SK-N-SH treated with all-trans-retinoic acid at 6 μM for 48 hours (cell line): ENCODE measurements at regions not wholly inside any gene's neighbourhood (a gene's known extent, or its start where the extent isn't known, plus 50 kb on each side); places are given as distances from the start of the nearest gene placed in this dataset.
"Not testable (repeated sequence)": the region's sequence is repeated elsewhere in the genome, so short reads cannot be mapped to it uniquely, and the experiment has no call there.

Experiments used
- ATAC-seq: fragments of 200-7000 bp; cut with Tn5 transposase; 3 replicates; pipeline ENCODE4 v1.9.1; 2020; ENCODE audit warnings: mild to moderate bottlenecking, moderate library complexity
- ARNTL ChIP-seq: fragments of 450-650 bp; formaldehyde crosslinking; IDR thresholded peaks from 2 replicates; pipeline ENCODE4 v1.5.0; 2020; ENCODE audit warnings: low read depth, mild to moderate bottlenecking, moderate library complexity, borderline replicate concordance
- BACH2 ChIP-seq: fragments of 250-450 bp; sonication (Bioruptor Pico); IDR thresholded peaks from 2 replicates; pipeline ENCODE4 v1.9.0; 2021; ENCODE audit warnings: mild to moderate bottlenecking, borderline replicate concordance
- CSDC2 ChIP-seq: fragments of 250-450 bp; sonication (Bioruptor Pico); IDR thresholded peaks from 2 replicates; pipeline ENCODE4 v1.5.0; 2020; ENCODE audit warnings: mild to moderate bottlenecking, moderate library complexity
- ESRRG ChIP-seq: fragments of 250-450 bp; sonication (Bioruptor Pico); IDR thresholded peaks from 2 replicates; pipeline ENCODE4 v1.6.1; 2021; ENCODE audit warnings: mild to moderate bottlenecking
- GLIS3 ChIP-seq: fragments of 250-450 bp; sonication (Bioruptor Pico); IDR thresholded peaks from 2 replicates; pipeline ENCODE4 v1.5.0; 2020; ENCODE audit warnings: mild to moderate bottlenecking, moderate library complexity
- ISL1 ChIP-seq: fragments of 250-450 bp; sonication (Bioruptor Pico); IDR thresholded peaks from 2 replicates; pipeline ENCODE4 v2.1.2; 2022; ENCODE audit warnings: mild to moderate bottlenecking, moderate library complexity
- OSR1 ChIP-seq: fragments of 250-450 bp; sonication (Bioruptor Pico); IDR thresholded peaks from 2 replicates; pipeline ENCODE4 v1.8.0; 2022; ENCODE audit warnings: moderate library complexity, mild to moderate bottlenecking, inconsistent platforms
- PPARA ChIP-seq: fragments of 250-450 bp; sonication (Bioruptor Pico); IDR thresholded peaks from 2 replicates; pipeline ENCODE4 v1.5.0; 2020; ENCODE audit warnings: mild to moderate bottlenecking, borderline replicate concordance
- RARB ChIP-seq: fragments of 250-450 bp; sonication (Bioruptor Pico); IDR thresholded peaks from 2 replicates; pipeline ENCODE4 v1.8.0; 2021; ENCODE audit warnings: mild to moderate bottlenecking, moderate library complexity
- TOX ChIP-seq: fragments of 250-450 bp; sonication (Bioruptor Pico); IDR thresholded peaks from 2 replicates; pipeline ENCODE4 v1.8.0; 2021; ENCODE audit warnings: mild to moderate bottlenecking, moderate library complexity, borderline replicate concordance
- ZC3H10 ChIP-seq: fragments of 250-450 bp; sonication (Bioruptor Pico); IDR thresholded peaks from 2 replicates; pipeline ENCODE4 v1.5.1; 2021; ENCODE audit warnings: mild to moderate bottlenecking, moderate library complexity
- ZFP3 ChIP-seq: fragments of 250-450 bp; sonication (Bioruptor Pico); IDR thresholded peaks from 2 replicates; pipeline ENCODE4 v1.5.0; 2020; ENCODE audit warnings: mild to moderate bottlenecking, moderate library complexity
- ZFP30 ChIP-seq: fragments of 450-650 bp; formaldehyde crosslinking; IDR thresholded peaks from 2 replicates; pipeline ENCODE4 v1.5.0; 2022; ENCODE audit warnings: mild to moderate bottlenecking, moderate library complexity
- ZNF565 ChIP-seq: fragments of 450-650 bp; formaldehyde crosslinking; conservative IDR thresholded peaks from 2 replicates; pipeline ENCODE4 v1.5.0; 2020; ENCODE audit warnings: low read depth, mild to moderate bottlenecking, moderate library complexity
- ZNF70 ChIP-seq: fragments of 450-650 bp; formaldehyde crosslinking; IDR thresholded peaks from 2 replicates; pipeline ENCODE4 v1.5.0; 2020; ENCODE audit warnings: mild to moderate bottlenecking, moderate library complexity
- ZNF8 ChIP-seq: fragments of 450-650 bp; formaldehyde crosslinking; IDR thresholded peaks from 2 replicates; pipeline ENCODE4 v1.5.0; 2020; ENCODE audit warnings: mild to moderate bottlenecking, moderate library complexity
- TF ChIP-seq, protein P1 (sequence below): fragments of 250-450 bp; sonication (Bioruptor Pico); IDR thresholded peaks from 2 replicates; pipeline ENCODE4 v1.8.0; 2020; ENCODE audit warnings: mild to moderate bottlenecking, moderate library complexity, borderline replicate concordance
- TF ChIP-seq, protein P2 (sequence below): fragments of 250-450 bp; sonication (Bioruptor Pico); IDR thresholded peaks from 2 replicates; pipeline ENCODE4 v1.5.1; 2021; ENCODE audit warnings: mild to moderate bottlenecking, moderate library complexity
- TF ChIP-seq, protein P3 (sequence below): fragments of 250-450 bp; sonication (Bioruptor Pico); IDR thresholded peaks from 2 replicates; pipeline ENCODE4 v1.5.0; 2020; ENCODE audit warnings: mild to moderate bottlenecking, moderate library complexity
- TF ChIP-seq, protein P4 (sequence below): fragments of 250-450 bp; sonication (Bioruptor Pico); IDR thresholded peaks from 2 replicates; pipeline ENCODE4 v1.8.0; 2021; ENCODE audit warnings: low read depth, mild to moderate bottlenecking, moderate library complexity, borderline replicate concordance
- TF ChIP-seq, protein P5 (sequence below): fragments of 250-450 bp; sonication (Bioruptor Pico); IDR thresholded peaks from 2 replicates; pipeline ENCODE4 v1.5.1; 2020; ENCODE audit warnings: low read depth, mild to moderate bottlenecking, moderate library complexity

DNA sequence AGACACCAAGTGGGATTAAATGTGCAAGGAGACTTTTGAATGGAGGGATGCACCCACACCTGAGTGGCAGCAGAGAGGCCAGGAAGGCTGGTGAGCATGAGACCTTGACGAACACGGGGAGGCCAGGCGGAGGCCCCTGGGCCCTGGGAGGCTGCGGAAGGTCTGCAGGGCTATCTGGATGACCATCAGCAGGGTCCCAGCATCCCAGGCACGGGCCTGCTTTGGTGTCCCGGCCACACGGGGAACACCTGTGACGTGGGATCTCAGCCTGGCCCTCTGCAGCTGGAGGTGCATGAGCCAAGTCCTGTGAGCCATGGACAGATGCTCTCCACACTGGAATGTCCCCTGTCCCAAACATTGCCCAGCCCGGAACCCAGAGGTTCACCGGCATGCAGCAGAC lies 174.0 kb upstream of the FOXD4L5 start (continued):
- TF ChIP-seq, protein P1, sequence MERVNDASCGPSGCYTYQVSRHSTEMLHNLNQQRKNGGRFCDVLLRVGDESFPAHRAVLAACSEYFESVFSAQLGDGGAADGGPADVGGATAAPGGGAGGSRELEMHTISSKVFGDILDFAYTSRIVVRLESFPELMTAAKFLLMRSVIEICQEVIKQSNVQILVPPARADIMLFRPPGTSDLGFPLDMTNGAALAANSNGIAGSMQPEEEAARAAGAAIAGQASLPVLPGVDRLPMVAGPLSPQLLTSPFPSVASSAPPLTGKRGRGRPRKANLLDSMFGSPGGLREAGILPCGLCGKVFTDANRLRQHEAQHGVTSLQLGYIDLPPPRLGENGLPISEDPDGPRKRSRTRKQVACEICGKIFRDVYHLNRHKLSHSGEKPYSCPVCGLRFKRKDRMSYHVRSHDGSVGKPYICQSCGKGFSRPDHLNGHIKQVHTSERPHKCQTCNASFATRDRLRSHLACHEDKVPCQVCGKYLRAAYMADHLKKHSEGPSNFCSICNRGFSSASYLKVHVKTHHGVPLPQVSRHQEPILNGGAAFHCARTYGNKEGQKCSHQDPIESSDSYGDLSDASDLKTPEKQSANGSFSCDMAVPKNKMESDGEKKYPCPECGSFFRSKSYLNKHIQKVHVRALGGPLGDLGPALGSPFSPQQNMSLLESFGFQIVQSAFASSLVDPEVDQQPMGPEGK: no peak
- TF ChIP-seq BACH2: no peak
- no peak for TF ChIP-seq ZFP30 (CRISPR knock-in tag)
- no peak for TF ChIP-seq RARB (CRISPR knock-in tag)
- no peak for TF ChIP-seq ESRRG (CRISPR knock-in tag)
- no peak for TF ChIP-seq TOX (CRISPR knock-in tag)
- no peak for TF ChIP-seq ZC3H10
- TF ChIP-seq PPARA (CRISPR knock-in tag): no peak
- TF ChIP-seq ZNF8 (CRISPR knock-in tag): no peak
- no peak for TF ChIP-seq OSR1 (CRISPR knock-in tag)
- no peak for TF ChIP-seq ZNF565 (CRISPR knock-in tag)
- TF ChIP-seq, protein P2, sequence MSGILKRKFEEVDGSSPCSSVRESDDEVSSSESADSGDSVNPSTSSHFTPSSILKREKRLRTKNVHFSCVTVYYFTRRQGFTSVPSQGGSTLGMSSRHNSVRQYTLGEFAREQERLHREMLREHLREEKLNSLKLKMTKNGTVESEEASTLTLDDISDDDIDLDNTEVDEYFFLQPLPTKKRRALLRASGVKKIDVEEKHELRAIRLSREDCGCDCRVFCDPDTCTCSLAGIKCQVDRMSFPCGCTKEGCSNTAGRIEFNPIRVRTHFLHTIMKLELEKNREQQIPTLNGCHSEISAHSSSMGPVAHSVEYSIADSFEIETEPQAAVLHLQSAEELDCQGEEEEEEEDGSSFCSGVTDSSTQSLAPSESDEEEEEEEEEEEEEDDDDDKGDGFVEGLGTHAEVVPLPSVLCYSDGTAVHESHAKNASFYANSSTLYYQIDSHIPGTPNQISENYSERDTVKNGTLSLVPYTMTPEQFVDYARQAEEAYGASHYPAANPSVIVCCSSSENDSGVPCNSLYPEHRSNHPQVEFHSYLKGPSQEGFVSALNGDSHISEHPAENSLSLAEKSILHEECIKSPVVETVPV (CRISPR knock-in tag): no peak

DNA sequence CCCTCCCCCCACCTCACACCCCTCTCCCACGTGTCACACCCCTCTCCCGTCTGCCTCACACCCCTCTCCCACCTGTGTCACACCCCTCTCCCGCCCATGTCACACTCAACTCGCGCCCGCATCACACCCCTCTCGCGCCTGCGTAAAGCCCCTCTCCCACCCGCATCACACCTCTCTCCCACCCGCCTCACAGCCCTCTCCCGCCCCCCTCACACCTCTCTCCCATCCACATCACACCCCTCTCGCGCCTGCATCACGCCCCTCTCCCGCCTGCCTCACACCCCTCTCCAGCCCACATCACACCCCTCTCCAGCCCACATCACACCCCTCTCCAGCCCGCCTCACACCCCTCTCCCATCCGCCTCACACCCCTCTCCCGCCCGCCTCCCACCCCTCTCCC lies 173.5 kb upstream of the FOXD4L5 start:
- ATAC-seq: no peak

DNA sequence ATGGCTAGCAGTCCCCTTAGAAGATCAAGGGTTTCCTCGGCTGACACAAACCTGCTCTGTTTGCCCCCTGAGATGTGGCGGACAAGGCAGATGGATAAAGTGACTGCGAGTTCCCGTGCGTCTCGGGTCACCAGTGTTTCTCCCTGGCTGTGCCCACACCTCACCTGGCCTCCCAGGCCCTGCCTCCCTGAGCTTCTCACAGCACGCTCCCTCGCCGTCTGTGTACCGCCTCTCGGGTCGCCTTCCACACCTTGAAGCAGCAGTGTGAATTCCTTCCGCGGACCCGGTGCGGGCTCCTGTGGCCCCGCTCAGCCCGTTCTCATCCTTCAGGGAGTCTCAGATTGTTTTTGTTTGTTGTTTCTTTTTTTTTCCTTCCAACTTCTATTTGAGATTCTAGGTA lies 172.0 kb upstream of the FOXD4L5 start:
- not testable (repeated sequence) for ATAC-seq

More for the DNA sequence above, 173.5 kb upstream of the FOXD4L5 start:
- TF ChIP-seq BACH2 (no peak), OSR1 (CRISPR knock-in tag) (no peak), ARNTL (CRISPR knock-in tag) (no peak), TOX (CRISPR knock-in tag) (no peak), ZNF70 (CRISPR knock-in tag) (no peak), ZFP3 (CRISPR knock-in tag) (no peak), ZNF565 (CRISPR knock-in tag) (no peak), PPARA (CRISPR knock-in tag) (no peak), ISL1 (CRISPR knock-in tag) (no peak), ZNF8 (CRISPR knock-in tag) (no peak), CSDC2 (CRISPR knock-in tag) (no peak), GLIS3 (CRISPR knock-in tag) (no peak), ZC3H10 (no peak), ZFP30 (CRISPR knock-in tag) (no peak)
- TF ChIP-seq, protein P3, sequence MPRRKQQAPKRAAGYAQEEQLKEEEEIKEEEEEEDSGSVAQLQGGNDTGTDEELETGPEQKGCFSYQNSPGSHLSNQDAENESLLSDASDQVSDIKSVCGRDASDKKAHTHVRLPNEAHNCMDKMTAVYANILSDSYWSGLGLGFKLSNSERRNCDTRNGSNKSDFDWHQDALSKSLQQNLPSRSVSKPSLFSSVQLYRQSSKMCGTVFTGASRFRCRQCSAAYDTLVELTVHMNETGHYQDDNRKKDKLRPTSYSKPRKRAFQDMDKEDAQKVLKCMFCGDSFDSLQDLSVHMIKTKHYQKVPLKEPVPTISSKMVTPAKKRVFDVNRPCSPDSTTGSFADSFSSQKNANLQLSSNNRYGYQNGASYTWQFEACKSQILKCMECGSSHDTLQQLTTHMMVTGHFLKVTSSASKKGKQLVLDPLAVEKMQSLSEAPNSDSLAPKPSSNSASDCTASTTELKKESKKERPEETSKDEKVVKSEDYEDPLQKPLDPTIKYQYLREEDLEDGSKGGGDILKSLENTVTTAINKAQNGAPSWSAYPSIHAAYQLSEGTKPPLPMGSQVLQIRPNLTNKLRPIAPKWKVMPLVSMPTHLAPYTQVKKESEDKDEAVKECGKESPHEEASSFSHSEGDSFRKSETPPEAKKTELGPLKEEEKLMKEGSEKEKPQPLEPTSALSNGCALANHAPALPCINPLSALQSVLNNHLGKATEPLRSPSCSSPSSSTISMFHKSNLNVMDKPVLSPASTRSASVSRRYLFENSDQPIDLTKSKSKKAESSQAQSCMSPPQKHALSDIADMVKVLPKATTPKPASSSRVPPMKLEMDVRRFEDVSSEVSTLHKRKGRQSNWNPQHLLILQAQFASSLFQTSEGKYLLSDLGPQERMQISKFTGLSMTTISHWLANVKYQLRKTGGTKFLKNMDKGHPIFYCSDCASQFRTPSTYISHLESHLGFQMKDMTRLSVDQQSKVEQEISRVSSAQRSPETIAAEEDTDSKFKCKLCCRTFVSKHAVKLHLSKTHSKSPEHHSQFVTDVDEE: no peak
- TF ChIP-seq, protein P4, sequence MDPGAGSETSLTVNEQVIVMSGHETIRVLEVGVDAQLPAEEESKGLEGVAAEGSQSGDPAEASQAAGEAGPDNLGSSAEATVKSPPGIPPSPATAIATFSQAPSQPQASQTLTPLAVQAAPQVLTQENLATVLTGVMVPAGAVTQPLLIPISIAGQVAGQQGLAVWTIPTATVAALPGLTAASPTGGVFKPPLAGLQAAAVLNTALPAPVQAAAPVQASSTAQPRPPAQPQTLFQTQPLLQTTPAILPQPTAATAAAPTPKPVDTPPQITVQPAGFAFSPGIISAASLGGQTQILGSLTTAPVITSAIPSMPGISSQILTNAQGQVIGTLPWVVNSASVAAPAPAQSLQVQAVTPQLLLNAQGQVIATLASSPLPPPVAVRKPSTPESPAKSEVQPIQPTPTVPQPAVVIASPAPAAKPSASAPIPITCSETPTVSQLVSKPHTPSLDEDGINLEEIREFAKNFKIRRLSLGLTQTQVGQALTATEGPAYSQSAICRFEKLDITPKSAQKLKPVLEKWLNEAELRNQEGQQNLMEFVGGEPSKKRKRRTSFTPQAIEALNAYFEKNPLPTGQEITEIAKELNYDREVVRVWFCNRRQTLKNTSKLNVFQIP (CRISPR knock-in tag): no peak
- TF ChIP-seq, protein P1: no peak
- TF ChIP-seq, protein P5, sequence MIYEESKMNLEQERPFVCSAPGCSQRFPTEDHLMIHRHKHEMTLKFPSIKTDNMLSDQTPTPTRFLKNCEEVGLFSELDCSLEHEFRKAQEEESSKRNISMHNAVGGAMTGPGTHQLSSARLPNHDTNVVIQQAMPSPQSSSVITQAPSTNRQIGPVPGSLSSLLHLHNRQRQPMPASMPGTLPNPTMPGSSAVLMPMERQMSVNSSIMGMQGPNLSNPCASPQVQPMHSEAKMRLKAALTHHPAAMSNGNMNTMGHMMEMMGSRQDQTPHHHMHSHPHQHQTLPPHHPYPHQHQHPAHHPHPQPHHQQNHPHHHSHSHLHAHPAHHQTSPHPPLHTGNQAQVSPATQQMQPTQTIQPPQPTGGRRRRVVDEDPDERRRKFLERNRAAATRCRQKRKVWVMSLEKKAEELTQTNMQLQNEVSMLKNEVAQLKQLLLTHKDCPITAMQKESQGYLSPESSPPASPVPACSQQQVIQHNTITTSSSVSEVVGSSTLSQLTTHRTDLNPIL (CRISPR knock-in tag): no peak
- TF ChIP-seq, protein P2 (CRISPR knock-in tag): no peak

DNA sequence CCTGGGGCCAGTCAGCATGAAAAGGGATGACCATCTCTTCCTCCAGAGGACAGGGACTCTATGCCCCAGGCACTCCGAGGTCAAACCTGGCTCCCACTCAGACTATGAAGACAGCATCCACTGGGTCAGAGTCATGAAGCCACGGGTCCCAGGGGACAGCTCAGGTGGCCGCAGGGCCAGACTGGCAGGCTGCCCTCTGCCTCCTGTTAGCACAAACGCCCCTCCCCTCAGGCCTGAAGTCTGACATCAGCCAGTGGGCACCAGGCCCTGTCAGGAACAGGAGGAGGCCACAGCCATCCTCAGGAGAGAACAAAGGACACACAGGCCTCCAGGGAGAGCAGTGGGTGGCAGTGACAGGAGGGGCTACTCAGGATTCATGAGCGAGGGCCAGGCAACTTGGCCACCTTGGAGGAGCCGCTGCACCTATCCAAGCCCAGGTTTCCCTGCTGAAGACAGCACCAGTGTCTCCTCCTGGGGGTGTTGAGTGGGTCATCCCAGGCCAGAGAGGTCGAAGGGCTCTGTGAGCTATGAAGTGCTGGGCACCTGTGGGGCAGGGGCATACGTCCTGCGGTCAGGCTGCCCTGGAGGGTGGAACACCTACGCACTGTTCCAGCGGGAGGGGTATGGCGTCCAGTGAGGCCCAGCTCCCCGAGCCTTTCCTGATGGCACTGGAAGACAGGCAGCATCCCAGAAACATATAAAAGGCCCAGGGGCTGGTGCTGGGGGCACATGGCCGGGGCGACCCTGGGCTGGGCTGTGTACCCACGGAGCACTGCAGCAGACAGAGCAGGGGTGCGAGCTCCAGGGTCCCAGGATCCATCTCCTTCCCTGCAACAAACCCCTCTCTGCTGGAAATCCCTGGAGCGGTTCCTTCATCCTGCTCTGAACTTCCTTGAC lies 171.0 kb upstream of the FOXD4L5 start:
- ATAC-seq: not testable (repeated sequence)

DNA sequence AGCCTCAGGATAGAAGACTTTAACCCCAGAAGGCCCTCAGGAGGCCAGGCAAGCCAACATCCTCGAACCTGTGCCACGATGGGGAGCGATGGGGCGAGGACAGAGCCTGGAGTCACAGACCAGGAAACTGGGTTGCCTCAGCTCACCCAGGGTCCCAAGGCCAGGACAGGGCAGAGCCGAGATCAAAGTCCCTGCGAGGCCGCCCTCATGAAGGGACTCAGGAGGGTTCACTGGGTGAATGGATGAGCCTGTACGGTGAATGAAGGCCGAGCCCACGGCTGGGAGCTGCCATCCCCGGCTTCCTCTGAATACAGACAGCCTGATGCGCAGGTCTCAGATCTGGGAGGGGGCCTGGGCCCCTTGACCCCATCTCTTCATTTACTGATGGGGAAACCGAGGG lies 170.1 kb upstream of the FOXD4L5 start:
- not testable (repeated sequence) for ATAC-seq
